Mucosa of descending colon (tissue), 3 donors: ENCODE measurements at regions not wholly inside any gene's neighbourhood (a gene's known extent, or its start where the extent isn't known, plus 50 kb on each side); places are given as distances from the start of the nearest gene placed in this dataset.

Experiments
- ATAC-seq: fragments of 200-7000 bp; cut with Tn5 transposase; one replicate; pipeline ENCODE4 v1.9.1; 2020; ENCODE audit warnings: mild to moderate bottlenecking, moderate library complexity
- DNase-seq, 3 donors: peaks; one replicate each; pipeline ENCODE4 v3.0.0-alpha.2; 2020
- H3K36me3 ChIP-seq: fragments of 200-600 bp; one replicate; pipeline ENCODE4 v1.8.0; 2021; ENCODE audit warnings: low read depth, mild to moderate bottlenecking
- H3K4me1 ChIP-seq: fragments of 200-600 bp; one replicate; pipeline ENCODE4 v1.8.0; 2021; ENCODE audit warnings: low read depth, mild to moderate bottlenecking
- H3K4me3 ChIP-seq: fragments of 200-600 bp; one replicate; pipeline ENCODE4 v1.8.0; 2021; ENCODE audit warnings: mild to moderate bottlenecking
- H3K9me3 ChIP-seq: fragments of 200-600 bp; one replicate; pipeline ENCODE4 v1.8.0; 2021; ENCODE audit warnings: mild to moderate bottlenecking
- intact Hi-C, 2 donors: fragments of 100-400 bp; cut with DNase I in 1 of 2; cut with micrococcal nuclease in 1 of 2; formaldehyde crosslinking; loops; one replicate each; pipeline versions ENCODE4 v1.11.0 to v1.11.1; 2022; cut with DNase I, micrococcal nuclease
- TF ChIP-seq, protein P1 (sequence below): fragments of 200-600 bp; IDR thresholded peaks from one replicate; pipeline ENCODE4 v1.8.0; 2022; ENCODE audit warnings: antibody characterized with exemption, mild to moderate bottlenecking
- donor health status: DM: no; HTN: no; CAD: no; lungs with moderate emphysema.
- donor health status: DM: no; HTN: no; CAD: no.
- donor health status: DM: no; HTN: yes; CAD: no.

DNA sequence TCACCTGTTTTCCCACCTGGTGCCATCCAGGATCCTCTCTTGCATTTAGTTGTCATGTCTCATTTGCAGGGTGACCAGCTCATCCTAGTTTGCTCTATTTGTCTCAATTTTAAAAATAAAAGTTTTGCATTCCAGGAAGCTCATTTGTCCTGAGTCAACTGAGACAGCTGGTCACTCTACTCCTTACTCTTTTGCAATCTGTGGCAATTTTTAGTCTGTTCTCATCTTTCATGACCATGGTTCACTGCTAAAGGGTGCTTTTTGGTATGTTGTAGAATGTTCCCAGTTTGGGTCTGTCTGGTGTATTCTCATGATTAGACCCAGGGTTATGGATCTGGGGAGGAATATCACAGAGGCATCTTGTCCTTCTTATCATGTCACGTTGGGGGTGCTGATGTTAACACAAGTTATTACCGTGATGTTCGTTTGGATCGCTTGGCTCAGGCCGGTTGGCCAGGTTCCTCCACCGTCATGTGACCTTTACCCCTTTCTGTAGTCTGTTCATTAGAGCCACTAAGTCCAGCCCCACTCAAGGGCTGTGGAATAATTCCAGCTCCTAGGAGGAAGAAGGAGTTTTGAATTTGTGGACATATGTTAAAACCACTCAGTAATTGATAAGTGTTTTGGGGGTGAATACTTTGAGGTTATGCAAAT, 103.3 kb upstream of the IGFBP3 start:
- intact Hi-C loops, result no loop called here
- no peak for ATAC-seq
- no peaks in the 10 kb centered on the region for H3K4me1 ChIP-seq
- DNase-seq, result no peak
- no peak overlapping the region for H3K4me3 ChIP-seq
- no peaks in the 10 kb centered on the region for H3K9me3 ChIP-seq
- H3K36me3 ChIP-seq, result no peaks in the 10 kb centered on the region
- TF ChIP-seq, protein P1, sequence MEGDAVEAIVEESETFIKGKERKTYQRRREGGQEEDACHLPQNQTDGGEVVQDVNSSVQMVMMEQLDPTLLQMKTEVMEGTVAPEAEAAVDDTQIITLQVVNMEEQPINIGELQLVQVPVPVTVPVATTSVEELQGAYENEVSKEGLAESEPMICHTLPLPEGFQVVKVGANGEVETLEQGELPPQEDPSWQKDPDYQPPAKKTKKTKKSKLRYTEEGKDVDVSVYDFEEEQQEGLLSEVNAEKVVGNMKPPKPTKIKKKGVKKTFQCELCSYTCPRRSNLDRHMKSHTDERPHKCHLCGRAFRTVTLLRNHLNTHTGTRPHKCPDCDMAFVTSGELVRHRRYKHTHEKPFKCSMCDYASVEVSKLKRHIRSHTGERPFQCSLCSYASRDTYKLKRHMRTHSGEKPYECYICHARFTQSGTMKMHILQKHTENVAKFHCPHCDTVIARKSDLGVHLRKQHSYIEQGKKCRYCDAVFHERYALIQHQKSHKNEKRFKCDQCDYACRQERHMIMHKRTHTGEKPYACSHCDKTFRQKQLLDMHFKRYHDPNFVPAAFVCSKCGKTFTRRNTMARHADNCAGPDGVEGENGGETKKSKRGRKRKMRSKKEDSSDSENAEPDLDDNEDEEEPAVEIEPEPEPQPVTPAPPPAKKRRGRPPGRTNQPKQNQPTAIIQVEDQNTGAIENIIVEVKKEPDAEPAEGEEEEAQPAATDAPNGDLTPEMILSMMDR, result no peak

DNA sequence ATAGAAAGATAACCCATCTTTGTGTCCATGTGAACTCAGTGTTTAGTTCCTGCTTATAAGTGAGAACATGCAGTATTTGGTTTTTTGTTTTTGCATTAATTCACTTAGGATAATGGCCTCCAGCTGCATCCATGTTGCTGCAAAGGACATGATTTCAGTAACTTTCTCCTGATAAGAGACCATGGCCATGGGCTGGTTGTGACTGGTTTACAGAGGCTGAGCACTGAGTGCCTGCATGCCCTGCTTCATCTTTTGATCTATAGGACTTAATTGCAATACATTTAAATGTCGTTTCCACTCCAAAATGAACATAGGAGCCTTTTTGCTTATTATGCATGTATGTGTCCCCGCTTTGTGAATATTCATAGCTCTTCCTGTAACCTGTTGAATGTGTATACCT, 101.3 kb upstream of the IGFBP3 start:
- Histone ChIP-seq H3K4me1 (no peaks in the 10 kb centered on the region), H3K9me3 (no peaks in the 10 kb centered on the region), H3K4me3 (no peak overlapping the region), H3K36me3 (no peaks in the 10 kb centered on the region)
- TF ChIP-seq, protein P1, result no peak
- ATAC-seq, result no peak
- intact Hi-C loops, result no loop called here
- no peak for DNase-seq

DNA sequence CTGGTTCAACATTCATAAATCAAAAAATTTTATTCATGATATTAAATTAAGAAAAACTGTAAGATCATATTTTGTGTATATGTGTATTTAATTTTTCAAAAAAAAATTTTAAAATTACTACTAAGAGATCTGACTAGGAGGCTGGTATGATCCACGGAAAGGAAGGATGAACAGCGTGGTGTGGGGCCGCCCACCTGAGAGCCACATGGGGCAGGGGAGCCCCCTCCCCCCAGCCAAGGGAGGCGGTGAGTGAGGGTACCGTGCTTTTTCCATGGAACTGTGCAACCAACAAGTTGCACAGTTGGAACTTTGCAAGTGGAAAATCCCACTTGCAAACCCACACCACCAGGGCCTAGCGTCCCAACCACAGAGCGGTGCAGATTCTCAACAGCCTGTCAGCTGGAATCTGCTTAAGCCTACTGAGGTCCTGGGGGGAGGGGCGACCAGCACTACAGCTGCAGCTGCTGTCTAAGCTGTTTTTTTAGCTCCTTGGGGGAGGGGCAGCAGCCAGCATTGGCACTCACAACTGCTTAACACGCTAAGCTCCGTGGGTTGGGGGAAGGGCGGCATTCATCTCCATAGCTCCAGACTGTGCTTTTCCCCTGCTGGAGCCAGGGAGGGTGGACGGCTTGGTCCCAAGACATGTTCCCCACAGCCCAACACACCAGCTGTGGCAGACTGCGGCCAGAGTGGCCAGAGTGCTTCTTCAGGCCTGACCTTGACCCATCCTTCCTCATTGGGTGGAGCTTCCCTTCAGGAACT, 94.2 kb upstream of the IGFBP3 start:
- intact Hi-C loops, result no loop called here
- H3K4me1 ChIP-seq, result no peaks in the 10 kb centered on the region
- H3K9me3 ChIP-seq, result no peaks in the 10 kb centered on the region
- peak; percentile 44 to 62 (median 61) for DNase-seq
- H3K36me3 ChIP-seq, result no peaks in the 10 kb centered on the region
- TF ChIP-seq, protein P1, result no peak
- ATAC-seq, result peak; percentile 29
- H3K4me3 ChIP-seq, result no peak overlapping the region

DNA sequence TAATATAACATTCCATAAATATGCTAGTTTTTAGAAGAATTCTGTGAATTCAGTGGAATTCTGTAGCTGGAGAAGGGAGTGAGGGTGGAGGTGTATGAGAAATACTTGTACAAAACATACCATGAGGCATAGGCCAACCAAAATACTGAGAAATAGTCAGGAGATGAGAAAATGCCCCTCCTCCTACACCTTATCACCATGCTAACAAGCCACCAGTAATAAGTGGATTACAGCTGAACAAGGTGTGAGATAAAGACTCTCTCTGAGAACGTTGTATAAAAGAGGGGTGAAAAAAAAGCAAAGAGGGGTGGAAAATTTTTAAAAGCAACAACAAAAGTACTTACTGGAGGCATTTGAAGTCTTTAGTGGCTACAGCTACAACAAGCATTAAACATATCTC, 90.4 kb upstream of the IGFBP3 start:
- intact Hi-C loops, result no loop called here
- TF ChIP-seq, protein P1, result no peak
- no peak overlapping the region for H3K4me3 ChIP-seq
- no peaks in the 10 kb centered on the region for H3K9me3 ChIP-seq
- H3K4me1 ChIP-seq, result no peaks in the 10 kb centered on the region
- no peaks in the 10 kb centered on the region for H3K36me3 ChIP-seq
- DNase-seq, result no peak
- ATAC-seq, result no peak

DNA sequence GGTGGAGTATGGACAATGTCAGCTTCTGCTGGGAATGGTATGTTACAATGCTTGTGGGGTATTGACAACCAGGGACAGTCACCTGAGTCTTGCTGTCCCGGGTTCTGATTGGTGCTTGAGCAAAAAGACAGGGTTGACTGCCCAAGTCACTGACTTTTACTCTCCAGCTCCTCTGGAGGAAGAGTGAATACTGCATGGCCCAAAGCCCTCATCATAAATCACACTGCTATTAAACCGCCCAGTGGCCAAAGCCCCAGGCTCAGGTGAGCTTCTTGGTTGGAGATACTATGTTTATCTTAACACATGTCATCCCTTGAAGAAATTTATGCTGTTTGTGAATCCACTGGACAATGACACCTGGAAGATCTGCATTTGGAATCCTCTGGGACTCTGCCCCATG, 90.0 kb upstream of the IGFBP3 start:
- TF ChIP-seq, protein P1, result no peak
- intact Hi-C loops, result no loop called here
- DNase-seq, result no peak
- no peak for ATAC-seq
- no peaks in the 10 kb centered on the region for H3K9me3 ChIP-seq
- H3K4me1 ChIP-seq, result no peaks in the 10 kb centered on the region
- H3K4me3 ChIP-seq, result no peak overlapping the region
- H3K36me3 ChIP-seq, result no peaks in the 10 kb centered on the region
